GM21723 (cell line): ENCODE measurements at regions not wholly inside any gene's neighbourhood (a gene's known extent, or its start where the extent isn't known, plus 50 kb on each side); places are given as distances from the start of the nearest gene placed in this dataset.

Experiments used
- ATAC-seq: cut with Tn5 transposase; IDR thresholded peaks from one replicate; pipeline ENCODE4 v1.9.1; 2021; ENCODE audit warnings: mild to moderate bottlenecking, moderate library complexity; ENCODE audit not compliant: unreplicated experiment

GRCh38 chr5:72623323-72623722 lies 116.1 kb upstream of the ZNF366 start:
- no peak for ATAC-seq

DNA sequence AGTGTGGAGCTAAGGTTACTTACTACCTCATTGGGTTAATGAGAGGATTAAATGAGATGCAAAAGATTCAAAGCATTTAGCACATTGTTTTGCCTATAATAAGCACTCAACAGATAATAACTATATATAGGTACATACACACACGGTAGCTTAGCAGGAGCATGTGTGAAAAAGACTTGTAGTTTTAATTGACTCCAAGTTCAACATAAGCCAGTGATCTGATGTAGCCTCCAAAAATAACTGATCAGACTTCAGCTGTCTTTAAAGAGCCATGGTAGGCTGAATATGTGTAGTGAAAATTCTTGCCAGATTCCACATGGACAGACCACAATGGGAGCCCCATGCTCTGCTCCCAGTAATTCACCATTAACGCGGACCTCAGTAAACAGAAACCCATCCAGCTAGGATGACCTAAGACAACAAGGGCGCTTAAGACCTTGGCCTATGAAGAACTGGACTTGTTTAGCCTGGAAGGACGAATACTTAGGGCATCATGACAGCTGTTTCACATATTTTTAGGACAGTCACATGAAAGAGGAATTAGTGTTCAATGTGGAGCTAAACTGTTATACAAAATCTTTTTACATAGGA lies 115.1 kb upstream of the ZNF366 start:
- ATAC-seq = no peak

- ATAC-seq = no peak
These were observed 114.4 kb upstream of the ZNF366 start for GRCh38 chr5:72621576-72621975.

DNA sequence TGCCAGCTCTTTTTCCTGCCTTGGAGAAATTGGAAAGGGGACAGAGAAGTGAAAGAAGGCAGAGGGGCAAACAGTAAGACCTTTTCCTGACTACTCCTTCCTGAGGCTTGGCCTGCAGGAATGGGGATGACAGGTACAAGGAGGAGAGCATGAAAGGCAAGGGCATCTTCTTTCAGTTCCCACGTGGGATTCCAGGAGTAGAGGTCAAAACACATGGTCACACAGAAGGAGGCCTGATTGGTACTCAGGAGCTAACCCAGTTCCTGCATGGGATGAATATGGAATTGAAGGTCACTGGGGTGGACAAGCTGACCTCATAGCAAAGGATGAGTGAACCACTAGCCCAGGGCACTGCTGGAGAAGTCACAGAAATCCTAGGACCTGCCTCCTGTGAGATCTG lies 112.5 kb upstream of the ZNF366 start:
- no peak for ATAC-seq

DNA sequence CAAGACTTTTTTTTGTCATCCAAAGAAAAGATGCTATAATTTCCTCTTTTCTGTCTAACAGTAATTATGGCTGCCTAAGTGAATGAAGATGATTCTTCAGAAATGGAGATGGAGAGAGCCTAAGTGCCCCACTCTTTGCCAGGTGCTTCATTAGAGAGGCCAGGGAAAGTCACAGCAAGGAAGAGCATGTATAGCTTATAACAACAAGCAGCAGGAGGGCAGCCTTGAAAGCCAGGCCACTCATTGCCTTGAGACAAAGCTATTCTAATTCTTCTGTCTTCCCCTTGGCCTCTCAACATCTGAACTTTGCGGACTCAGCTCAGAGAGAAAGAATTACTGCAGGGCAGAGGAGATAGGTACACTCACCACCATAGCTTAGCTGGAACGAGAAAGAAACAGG lies 112.0 kb upstream of the ZNF366 start:
- no peak for ATAC-seq

- ATAC-seq = no peak
These were observed 111.5 kb upstream of the ZNF366 start for GRCh38 chr5:72618708-72619107.

DNA sequence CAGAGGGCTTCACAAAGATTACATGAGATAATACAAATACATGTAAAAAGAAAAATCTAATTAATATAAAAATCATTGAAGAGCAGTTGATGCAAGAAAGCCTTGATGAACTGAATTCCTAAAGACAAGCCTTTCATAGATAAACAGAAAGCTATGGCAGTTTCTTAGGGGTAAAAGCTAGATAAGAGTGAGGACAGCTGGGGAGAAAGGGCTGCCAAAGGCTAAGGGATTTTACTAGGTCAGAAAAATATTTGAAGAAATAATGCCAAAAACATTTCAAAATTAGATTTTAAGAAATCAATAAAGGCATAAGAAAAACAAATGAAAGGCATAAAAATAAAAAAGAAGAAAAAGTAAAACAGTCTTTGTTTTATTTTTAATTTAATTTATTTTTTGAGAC lies 107.9 kb upstream of the ZNF366 start:
- no peak for ATAC-seq

DNA sequence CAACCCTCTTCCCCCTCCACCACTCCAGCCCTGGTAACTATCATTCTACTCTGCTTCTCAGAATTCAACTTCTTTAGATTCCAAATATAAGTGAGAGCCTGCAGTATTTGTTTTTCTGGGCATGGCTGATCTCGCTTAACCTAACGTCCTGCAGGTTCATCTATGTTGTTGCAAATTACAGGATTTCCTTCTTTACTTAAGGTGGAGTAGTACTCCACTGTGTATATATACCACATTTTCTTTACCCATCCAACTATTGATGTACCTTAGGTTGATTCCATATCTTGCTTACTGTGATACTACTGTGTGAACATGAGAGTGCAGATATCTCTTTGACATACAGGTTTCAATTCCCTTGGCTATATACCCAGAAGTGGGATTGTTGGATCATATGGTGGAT lies 106.3 kb upstream of the ZNF366 start:
- ATAC-seq = no peak

GRCh38 chr5:72612810-72613209 lies 105.6 kb upstream of the ZNF366 start:
- no peak for ATAC-seq

DNA sequence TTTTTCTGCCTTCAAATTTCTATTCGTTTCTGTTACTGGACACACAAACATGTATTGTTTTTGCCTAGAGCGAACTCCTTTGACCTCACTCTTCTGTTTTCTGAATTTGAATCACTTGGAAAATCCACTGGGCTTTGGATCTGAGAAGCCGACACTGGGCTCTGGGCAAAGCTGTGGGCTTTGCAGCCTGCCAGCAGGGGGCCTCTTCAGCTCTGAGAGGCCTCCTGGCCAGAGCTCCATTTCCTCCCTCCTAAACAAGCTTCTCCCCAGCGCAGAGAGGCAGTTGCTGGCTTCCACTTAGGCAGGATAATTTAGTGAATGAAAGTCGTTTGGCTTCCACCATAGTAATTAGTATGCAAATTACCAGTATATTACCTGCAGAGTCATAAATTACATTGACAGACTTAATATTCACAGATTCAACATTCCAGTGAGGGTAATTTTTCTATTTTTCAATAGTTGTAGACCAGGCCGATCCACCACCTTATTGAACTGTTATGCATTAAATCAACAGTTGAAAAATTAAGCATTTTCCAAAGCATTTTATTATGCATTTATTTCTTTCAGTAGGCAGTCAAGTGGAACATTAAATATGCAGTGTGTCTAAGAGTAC lies 104.0 kb upstream of the ZNF366 start:
- ATAC-seq = peak; percentile 78

GRCh38 chr5:72608926-72609325 lies 101.7 kb upstream of the ZNF366 start:
- no peak for ATAC-seq

DNA sequence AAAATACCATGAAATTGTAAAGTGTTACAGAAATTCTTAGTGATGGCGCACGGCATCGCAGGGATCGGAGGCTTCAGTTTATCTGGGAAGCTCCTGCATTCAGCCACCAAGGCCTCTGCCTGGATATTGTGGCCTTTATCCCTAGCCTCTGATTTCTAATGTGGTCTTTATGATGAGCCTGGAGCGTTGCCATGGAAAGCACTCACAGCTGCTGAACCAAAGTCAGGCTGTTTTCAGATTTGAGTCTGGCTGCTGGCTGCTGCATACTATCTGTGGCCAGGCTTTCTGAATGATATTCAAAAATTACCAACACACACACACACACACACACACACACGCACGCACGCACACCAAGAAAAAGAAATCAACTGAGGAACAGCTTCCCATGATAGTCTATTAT lies 101.1 kb upstream of the ZNF366 start:
- ATAC-seq = no peak

GRCh38 chr5:72607381-72607780 lies 100.2 kb upstream of the ZNF366 start:
- ATAC-seq = no peak

- no peak for ATAC-seq
These were observed 99.3 kb upstream of the ZNF366 start for GRCh38 chr5:72606525-72606924.

- no peak for ATAC-seq
These were observed 98.4 kb upstream of the ZNF366 start for GRCh38 chr5:72605632-72606031.

DNA sequence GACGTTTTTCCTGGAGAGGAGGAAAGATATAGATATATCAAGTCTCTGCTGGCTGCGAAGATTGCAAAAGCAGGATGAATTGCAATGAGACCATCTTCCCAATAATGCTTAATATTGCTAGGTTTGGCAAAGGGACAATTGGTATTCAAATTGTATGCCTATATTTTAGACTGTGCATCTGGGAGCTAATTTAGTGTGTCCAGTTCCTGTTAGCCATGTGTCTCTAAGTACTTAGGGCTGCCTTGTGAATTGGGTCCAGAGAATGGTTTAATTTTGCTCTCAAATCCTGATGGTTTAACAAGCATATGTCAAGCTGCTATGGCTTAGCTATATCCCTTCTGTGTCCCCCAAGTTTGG lies 97.6 kb upstream of the ZNF366 start:
- ATAC-seq = no peak

- ATAC-seq = no peak
These were observed 97.0 kb upstream of the ZNF366 start for GRCh38 chr5:72604111-72604797.

- no peak for ATAC-seq
These were observed 95.8 kb upstream of the ZNF366 start for GRCh38 chr5:72602696-72603685.

GRCh38 chr5:72601861-72602260 lies 94.7 kb upstream of the ZNF366 start:
- no peak for ATAC-seq

DNA sequence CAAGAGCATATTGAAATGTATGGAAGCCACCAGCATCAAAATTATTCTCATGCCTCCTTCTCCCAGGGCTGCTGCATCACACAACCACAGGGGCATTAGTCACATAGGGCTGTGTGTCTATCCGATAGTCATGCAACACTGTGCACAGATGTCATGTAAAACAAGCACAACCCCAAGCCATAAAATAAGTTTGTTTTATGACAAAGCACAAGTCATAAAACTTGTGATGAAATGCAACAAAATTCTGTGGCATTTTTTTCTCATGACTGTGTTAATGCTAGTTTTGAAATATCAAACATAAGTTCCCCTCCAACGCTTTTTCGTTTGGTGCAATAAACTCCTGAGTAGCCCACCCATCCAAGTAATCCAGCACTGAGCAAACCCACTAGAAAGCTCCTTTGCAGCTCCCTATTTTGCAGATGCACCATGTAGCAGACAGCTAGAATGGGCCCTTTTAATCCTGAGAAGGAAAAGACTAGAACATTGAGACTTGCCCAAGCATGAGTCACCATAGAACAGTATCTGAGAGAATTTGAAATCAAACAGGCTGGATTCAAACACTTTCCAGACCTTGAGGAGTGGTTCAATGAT lies 93.3 kb upstream of the ZNF366 start:
- ATAC-seq = no peak
